B cell (primary cell): ENCODE measurements at regions not wholly inside any gene's neighbourhood (a gene's known extent, or its start where the extent isn't known, plus 50 kb on each side); places are given as distances from the start of the nearest gene placed in this dataset.

Experiments used
- ATAC-seq: fragments of 200-7000 bp; cut with Tn5 transposase; one replicate; pipeline ENCODE4 v1.10.0; 2021; ENCODE audit warnings: low read depth, mild to moderate bottlenecking, moderate number of reproducible peaks, moderate library complexity
- CTCF ChIA-PET: fragments of 350-600 bp; sonication (Branson Sonifier 250); formaldehyde crosslinking; loops from one replicate; lab custom pipeline; 2021; ENCODE audit warnings: antibody characterized with exemption, inconsistent platforms; lab: Charles Lee
- POLR2A ChIA-PET: fragments of 350-600 bp; sonication (Branson Sonifier 250); formaldehyde crosslinking; loops from one replicate; lab custom pipeline; 2021; ENCODE audit warnings: antibody characterized with exemption; lab: Charles Lee
- DNase-seq: peaks from one replicate; pipeline ENCODE4 v3.0.0; 2013
- H2AFZ ChIP-seq: 2 replicates; pipeline ENCODE4 v1.6.1; 2012; ENCODE audit warnings: mild to moderate bottlenecking, low read depth, low read length; ENCODE audit not compliant: insufficient read depth, poor library complexity, severe bottlenecking
- H3K27ac ChIP-seq, 2 donors: 1 replicate in 1 of 2; 2 replicates in 1 of 2; pipeline ENCODE4 v1.5.1; 2012 to 2013; ENCODE audit warnings: low read length in 2 of 2, mild to moderate bottlenecking in 2 of 2, moderate library complexity in 1 of 2
- H3K27me3 ChIP-seq, 4 experiments: fragments of 200-600 bp in 1 of 4; sonication (generic) in 1 of 4; replicated peaks in 1 of 4; 1 replicate in 2 of 4; 2 replicates in 2 of 4; pipeline versions ENCODE4 v1.6.1 to v1.7.0; 2013 to 2016; ENCODE audit warnings: low read length in 3 of 4, mild to moderate bottlenecking in 2 of 4, mixed read lengths in 1 of 4, moderate library complexity in 1 of 4; ENCODE audit not compliant: insufficient read depth in 4 of 4, control insufficient read depth in 3 of 4; ENCODE audit errors: control extremely low read depth in 1 of 4
- H3K36me3 ChIP-seq, 2 experiments: replicated peaks in 1 of 2; 1 replicate in 1 of 2; 2 replicates in 1 of 2; pipeline versions ENCODE4 v1.6.1 to v1.7.1; 2013; ENCODE audit warnings: low read length in 1 of 2; ENCODE audit not compliant: insufficient read depth in 2 of 2, control insufficient read depth in 1 of 2; ENCODE audit errors: control extremely low read depth in 1 of 2, extremely low read depth in 1 of 2
- H3K4me1 ChIP-seq, 2 donors: fragments of 200-600 bp in 1 of 2; sonication (generic) in 1 of 2; 1 replicate in 1 of 2; 2 replicates in 1 of 2; pipeline versions ENCODE4 v1.5.1 to v1.6.1; 2013 to 2017; ENCODE audit warnings: low read length in 2 of 2; ENCODE audit not compliant: control insufficient read depth in 2 of 2, insufficient read depth in 2 of 2
- H3K4me2 ChIP-seq: replicated peaks from 2 replicates; pipeline ENCODE3; 2012; ENCODE audit warnings: mild to moderate bottlenecking, low read depth, low read length; ENCODE audit not compliant: poor library complexity, severe bottlenecking
- H3K4me3 ChIP-seq, 5 experiments: fragments of 200-600 bp in 1 of 5; sonication (generic) in 1 of 5; 1 replicate in 3 of 5; 2 replicates in 2 of 5; pipeline versions ENCODE4 v1.5.1 to v1.7.0; 2011 to 2016; ENCODE audit warnings: low read length in 4 of 5, mild to moderate bottlenecking in 4 of 5, low read depth in 2 of 5, control low read depth in 1 of 5, moderate library complexity in 1 of 5; ENCODE audit not compliant: insufficient read depth in 1 of 5; ENCODE audit errors: control extremely low read depth in 1 of 5, extremely low read depth in 1 of 5
- H3K79me2 ChIP-seq: fragments of 200-600 bp; sonication (generic); one replicate; pipeline ENCODE4 v1.6.0; 2016; ENCODE audit warnings: low read length; ENCODE audit not compliant: control insufficient read depth, insufficient read depth
- H3K9ac ChIP-seq: fragments of 200-600 bp; sonication (generic); 2 replicates; pipeline ENCODE4 v1.6.1; 2017; ENCODE audit warnings: mild to moderate bottlenecking, low read length, moderate library complexity
- H3K9me3 ChIP-seq, 3 donors: one replicate each; pipeline versions ENCODE4 v1.6.1 to v1.7.1; 2013; ENCODE audit warnings: low read length in 2 of 3; ENCODE audit not compliant: control insufficient read depth in 2 of 3, insufficient read depth in 1 of 3; ENCODE audit errors: control extremely low read depth in 1 of 3
- H4K20me1 ChIP-seq: 2 replicates; pipeline ENCODE4 v1.6.0; 2012; ENCODE audit warnings: mild to moderate bottlenecking, low read length; ENCODE audit not compliant: insufficient read depth, control insufficient read depth, poor library complexity, severe bottlenecking
- H3K27ac Mint-ChIP-seq: one replicate; pipeline ENCODE4 v1.8.0; 2021; ENCODE audit warnings: mixed read lengths
- H3K27me3 Mint-ChIP-seq: one replicate; pipeline ENCODE4 v1.8.0; 2021; ENCODE audit warnings: mixed read lengths
- H3K4me1 Mint-ChIP-seq: one replicate; pipeline ENCODE4 v1.8.0; 2021; ENCODE audit warnings: mixed read lengths
- H3K4me3 Mint-ChIP-seq: one replicate; pipeline ENCODE4 v1.8.0; 2021; ENCODE audit warnings: mixed read lengths
- H3K9me3 Mint-ChIP-seq: one replicate; pipeline ENCODE4 v1.8.0; 2022; ENCODE audit warnings: mixed read lengths; ENCODE audit not compliant: insufficient read depth
- CTCF ChIP-seq: fragments of 200-600 bp; IDR thresholded peaks from one replicate; pipeline ENCODE4 v1.8.0; 2022; ENCODE audit warnings: antibody characterized with exemption, mild to moderate bottlenecking
- EZH2 ChIP-seq: IDR thresholded peaks from 2 replicates; pipeline ENCODE4 v1.6.1; 2012; ENCODE audit warnings: borderline replicate concordance, low read depth, mild to moderate bottlenecking, moderate library complexity, low read length; ENCODE audit not compliant: insufficient read depth, poor library complexity, severe bottlenecking
- WGBS: methylation state at CpG from one replicate; pipeline ENCODE4 v1.1.5; 2013; ENCODE audit warnings: missing lambda C conversion rate; ENCODE audit not compliant: insufficient coverage; 5-methylcytosine and 5-hydroxymethylcytosine counted together
- intact Hi-C: fragments of 100-400 bp; cut with micrococcal nuclease; formaldehyde crosslinking; loops from one replicate; pipeline ENCODE4 v1.10.0; 2022

- no peak overlapping the region for H3K9ac ChIP-seq
- H4K20me1 ChIP-seq, result no peaks in the 10 kb centered on the region
- no peak overlapping the region for H2AFZ ChIP-seq
- H3K79me2 ChIP-seq, result no peaks in the 10 kb centered on the region
- H3K27ac ChIP-seq, result no peak overlapping the region
- DNase-seq (no peak), ATAC-seq (no peak)
- peaks cover 0 to 3% (median 0%) of the 10 kb centered on the region in 4 experiments for H3K27me3 ChIP-seq
- Mint-ChIP-seq H3K4me3 (no peak overlapping the region), H3K4me1 (no peaks in the 10 kb centered on the region), H3K27me3 (peaks cover 8% of the 10 kb centered on the region), H3K27ac (no peak overlapping the region), H3K9me3 (no peaks in the 10 kb centered on the region)
- WGBS, result 80% methylated on average over 1 of the region's 1 CpG
- intact Hi-C loops, result no loop called here
- CTCF ChIA-PET, result no interaction called here
- H3K4me3 ChIP-seq, result no peak overlapping the region
- POLR2A ChIA-PET, result no interaction called here
- H3K9me3 ChIP-seq, result no peaks in the 10 kb centered on the region
- TF ChIP-seq CTCF (no peak), EZH2 (no peak)
- no peak overlapping the region for H3K4me2 ChIP-seq
- no peaks in the 10 kb centered on the region for H3K36me3 ChIP-seq
- no peaks in the 10 kb centered on the region for H3K4me1 ChIP-seq
Observed at GRCh38 chr9:79279356-79279755, 292.4 kb upstream of the TLE4 start.

- no peak overlapping the region for H3K4me3 ChIP-seq
- H3K27ac Mint-ChIP-seq, result no peak overlapping the region
- no peaks in the 10 kb centered on the region for H3K4me1 Mint-ChIP-seq
- no peak overlapping the region for H3K4me3 Mint-ChIP-seq
- POLR2A ChIA-PET, result no interaction called here
- no peak for DNase-seq
- no peak overlapping the region for H3K27ac ChIP-seq
- no peak overlapping the region for H2AFZ ChIP-seq
- ATAC-seq, result no peak
- H3K9me3 Mint-ChIP-seq, result no peaks in the 10 kb centered on the region
- H3K27me3 Mint-ChIP-seq, result peaks cover 8% of the 10 kb centered on the region
- intact Hi-C loops, result no loop called here
- no peaks in the 10 kb centered on the region for H3K36me3 ChIP-seq
- CTCF ChIA-PET, result no interaction called here
- no peak overlapping the region for H3K9ac ChIP-seq
- no peak overlapping the region for H3K4me2 ChIP-seq
- WGBS, result 100% methylated on average over 2 of the region's 4 CpGs
- H3K4me1 ChIP-seq, result no peaks in the 10 kb centered on the region
- no peaks in the 10 kb centered on the region for H3K9me3 ChIP-seq
- H3K79me2 ChIP-seq, result no peaks in the 10 kb centered on the region
- H4K20me1 ChIP-seq, result no peaks in the 10 kb centered on the region
- peaks cover 0 to 3% (median 0%) of the 10 kb centered on the region in 4 experiments for H3K27me3 ChIP-seq
- no peak for TF ChIP-seq EZH2
- TF ChIP-seq CTCF, result no peak
Observed at GRCh38 chr9:79280691-79281090, 291.1 kb upstream of the TLE4 start.
